ENCODE measurements at regions not wholly inside any gene's neighbourhood (a gene's known extent, or its start where the extent isn't known, plus 50 kb on each side); places are given as distances from the start of the nearest gene placed in this dataset.
"Not testable (repeated sequence)": the region's sequence is repeated elsewhere in the genome, so short reads cannot be mapped to it uniquely, and the experiment has no call there.

GRCh38 chrX:95823796-95824195 is 860.8 kb upstream of the DIAPH2 start:
- DNase-seq = no peak

GRCh38 chrX:95835223-95835622 is 849.4 kb upstream of the DIAPH2 start:
- DNase-seq = no peak

GRCh38 chrX:95836517-95836916 is 848.1 kb upstream of the DIAPH2 start:
- no peak for DNase-seq

DNA sequence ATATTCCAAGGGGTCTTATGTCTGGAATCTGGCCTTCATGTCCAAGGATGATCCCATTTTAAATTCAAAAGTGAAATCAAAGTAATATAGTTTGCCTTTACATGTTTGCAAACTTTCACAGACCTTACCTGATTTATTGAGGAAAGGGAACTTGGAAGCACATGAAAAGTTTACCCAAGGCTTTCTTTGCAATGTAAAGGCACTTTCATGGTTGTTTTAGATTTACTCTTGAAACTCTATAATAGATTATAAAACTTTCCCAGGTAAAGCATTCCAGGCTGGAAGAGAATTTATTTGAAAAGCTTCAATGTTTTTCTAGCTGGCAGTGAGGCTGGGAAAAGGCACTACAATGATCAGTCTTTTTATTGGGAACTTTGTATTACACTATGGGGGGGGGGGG is 842.8 kb upstream of the DIAPH2 start:
- DNase-seq = no peak

DNA sequence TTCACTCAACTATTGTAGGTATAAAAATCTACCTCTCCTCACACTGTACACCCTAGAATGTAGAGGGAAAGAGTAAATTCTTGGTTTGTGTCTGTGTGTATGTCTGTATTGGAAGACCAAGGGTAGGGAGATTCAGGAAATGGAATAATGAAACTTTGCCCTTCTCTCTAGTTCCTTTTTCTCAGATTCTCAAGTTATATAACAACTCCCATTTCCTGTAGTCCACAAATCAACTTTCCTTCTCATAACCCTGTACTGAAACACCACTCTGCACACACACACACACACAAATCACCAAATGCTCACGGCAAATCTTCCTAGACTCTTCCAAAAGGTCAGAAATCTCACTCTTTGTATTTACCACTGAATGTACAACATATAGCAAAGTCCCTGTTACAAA is 824.5 kb upstream of the DIAPH2 start:
- no peak for DNase-seq

DNA sequence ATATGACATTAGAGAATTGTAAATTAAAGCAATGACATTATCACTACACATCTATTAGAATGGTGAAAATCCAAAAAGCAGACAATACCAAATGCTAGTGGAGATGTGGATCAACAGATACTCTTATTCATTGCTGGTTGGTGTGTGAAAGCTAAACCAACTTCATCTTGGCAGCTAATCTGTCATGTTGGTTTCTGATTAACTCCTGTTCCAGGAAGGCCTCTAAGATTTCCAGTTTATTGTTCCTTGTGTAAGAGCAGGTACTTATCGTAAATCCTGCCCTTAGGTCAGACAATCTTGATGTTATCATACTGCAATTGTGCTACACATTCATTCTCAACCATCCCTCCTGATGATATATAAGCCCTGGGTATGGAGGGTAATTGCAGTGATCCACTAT is 809.0 kb upstream of the DIAPH2 start:
- no peak for DNase-seq

GRCh38 chrX:95878874-95879273 is 805.8 kb upstream of the DIAPH2 start:
- DNase-seq = no peak

DNA sequence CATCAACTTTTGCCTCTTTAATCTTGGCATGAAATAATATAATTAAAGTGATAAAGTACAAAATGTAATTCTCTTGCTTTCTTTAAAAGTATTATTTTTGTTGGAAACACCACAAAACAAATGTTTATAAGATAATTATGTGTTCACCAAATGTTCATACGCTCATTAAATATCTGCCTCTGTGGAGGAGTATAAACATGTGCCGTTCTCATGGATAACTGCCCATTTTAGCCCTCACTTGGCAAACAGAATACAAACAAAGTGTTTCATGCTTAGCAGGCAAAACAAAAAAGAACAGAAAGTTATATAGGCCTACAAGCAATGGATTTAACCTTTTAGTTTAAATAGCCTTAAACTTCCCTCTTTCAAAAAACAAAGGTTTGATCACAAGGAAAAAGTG is 800.5 kb upstream of the DIAPH2 start:
- DNase-seq = no peak

DNA sequence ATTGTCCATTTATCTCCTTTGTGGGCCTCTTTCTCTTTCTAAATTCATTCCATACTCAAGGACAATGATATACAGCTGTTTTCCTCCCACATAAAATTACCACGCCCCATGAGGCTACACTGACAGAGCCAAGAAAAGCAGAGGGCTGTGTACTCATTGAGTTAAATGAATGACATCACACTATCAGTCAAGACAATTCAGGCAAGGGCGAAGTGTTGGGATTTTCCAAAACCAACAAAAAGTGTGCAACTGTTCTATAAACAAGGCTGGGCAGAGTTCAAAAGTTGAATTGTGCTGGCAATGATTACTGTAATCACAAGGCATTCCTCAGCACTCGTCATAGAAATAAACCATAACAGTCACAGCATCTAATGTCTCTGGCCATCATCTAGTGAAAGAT is 799.6 kb upstream of the DIAPH2 start:
- DNase-seq = no peak

DNA sequence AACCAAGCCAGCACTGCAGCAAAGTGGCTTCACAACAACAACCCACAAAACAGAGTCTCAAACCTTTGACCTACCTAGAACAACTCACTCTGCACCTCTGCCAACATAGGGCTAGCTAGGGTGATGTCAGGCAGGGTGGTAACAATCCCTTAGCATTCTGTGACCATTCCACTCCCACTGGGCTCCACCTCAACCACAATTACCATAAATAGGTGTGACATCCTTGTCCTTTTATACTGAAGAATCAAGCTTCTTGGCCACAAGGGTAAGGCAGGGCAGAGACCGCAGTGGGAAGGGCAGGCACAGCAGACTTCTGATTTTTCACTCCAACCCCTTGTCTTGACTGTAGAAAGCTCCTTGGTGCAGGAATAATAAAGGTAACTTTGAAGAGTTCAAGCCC is 795.4 kb upstream of the DIAPH2 start:
- no peak for DNase-seq

DNA sequence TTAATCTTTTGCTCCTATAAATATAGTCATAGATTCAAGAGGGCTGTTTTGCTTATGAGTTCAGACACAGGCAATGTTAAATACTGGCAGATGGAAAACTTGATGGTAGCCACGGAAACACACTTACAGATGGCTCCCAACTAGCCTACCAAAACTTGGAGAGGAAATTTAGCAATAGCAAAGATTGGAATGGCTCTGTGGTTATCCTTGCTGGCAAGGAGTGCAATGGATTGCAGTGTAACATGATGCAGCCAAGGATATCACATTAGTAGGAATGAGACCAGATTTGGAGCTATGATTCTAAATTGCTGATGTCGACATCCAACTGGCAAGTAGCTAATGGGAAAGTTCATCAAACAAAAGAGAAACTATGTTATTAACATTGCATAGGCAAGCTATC is 791.0 kb upstream of the DIAPH2 start:
- DNase-seq = no peak

DNA sequence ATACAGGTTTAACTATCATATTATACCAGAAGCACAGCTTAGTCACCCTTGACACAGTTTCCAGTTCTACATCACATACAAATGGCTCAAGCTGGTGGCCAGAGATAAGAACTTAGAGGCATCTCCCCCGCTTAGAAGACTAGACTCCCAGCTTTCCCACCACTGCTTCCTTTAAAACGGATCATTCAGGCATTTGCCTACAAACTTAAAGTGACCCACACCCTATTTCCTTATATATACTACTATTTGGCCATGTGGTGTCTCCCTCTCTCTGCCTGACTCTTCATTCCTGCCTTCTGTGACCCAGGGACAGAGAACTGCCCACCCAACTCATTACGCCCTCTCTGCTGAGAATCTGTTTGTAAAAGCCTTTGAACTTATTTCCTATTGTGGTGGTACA is 781.2 kb upstream of the DIAPH2 start:
- DNase-seq = no peak

DNA sequence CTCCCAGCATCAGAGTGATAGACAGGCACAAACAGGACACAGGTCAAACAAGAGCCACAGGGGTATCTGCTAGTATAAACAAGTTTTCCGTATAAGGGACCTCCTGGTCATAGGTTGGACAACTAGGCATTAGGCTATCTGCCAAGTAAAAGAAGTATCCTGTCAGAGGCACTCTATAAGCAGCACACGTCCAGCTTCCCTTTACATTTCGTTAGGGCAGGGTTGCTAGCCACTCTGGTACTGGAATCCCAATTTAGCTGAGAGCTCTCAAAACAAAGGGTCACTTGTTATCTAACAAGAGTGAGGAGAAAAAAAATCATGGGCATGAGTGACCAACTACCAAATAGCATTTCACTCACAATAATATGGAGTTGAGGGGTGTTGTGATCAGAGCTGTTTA is 780.7 kb upstream of the DIAPH2 start:
- DNase-seq = no peak

GRCh38 chrX:95907081-95907480 is 777.6 kb upstream of the DIAPH2 start:
- DNase-seq = no peak

- no peak for DNase-seq
These were observed 773.6 kb upstream of the DIAPH2 start for GRCh38 chrX:95911062-95911461.

DNA sequence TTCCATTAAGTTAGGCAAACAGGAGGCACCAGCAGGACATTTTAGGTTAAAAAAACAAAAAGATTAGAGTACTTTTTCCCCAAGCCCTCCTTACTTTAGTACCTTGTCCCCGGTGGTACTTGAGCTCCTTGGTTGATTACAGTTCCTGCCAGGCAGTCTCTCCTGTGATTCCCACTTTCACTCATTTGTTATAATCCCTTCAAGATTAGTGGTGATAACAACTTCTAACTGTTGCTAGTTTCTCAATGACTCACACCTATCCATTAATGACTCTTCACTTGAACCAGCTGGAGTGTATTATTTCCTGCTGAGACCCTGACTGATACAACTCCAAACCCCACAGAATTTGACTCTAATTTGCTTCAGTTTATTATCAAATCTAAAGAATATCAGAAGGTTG is 765.0 kb upstream of the DIAPH2 start:
- no peak for DNase-seq

- DNase-seq = no peak
These were observed 739.1 kb upstream of the DIAPH2 start for GRCh38 chrX:95945528-95945927.

- DNase-seq = no peak
These were observed 735.1 kb upstream of the DIAPH2 start for GRCh38 chrX:95949588-95949987.

DNA sequence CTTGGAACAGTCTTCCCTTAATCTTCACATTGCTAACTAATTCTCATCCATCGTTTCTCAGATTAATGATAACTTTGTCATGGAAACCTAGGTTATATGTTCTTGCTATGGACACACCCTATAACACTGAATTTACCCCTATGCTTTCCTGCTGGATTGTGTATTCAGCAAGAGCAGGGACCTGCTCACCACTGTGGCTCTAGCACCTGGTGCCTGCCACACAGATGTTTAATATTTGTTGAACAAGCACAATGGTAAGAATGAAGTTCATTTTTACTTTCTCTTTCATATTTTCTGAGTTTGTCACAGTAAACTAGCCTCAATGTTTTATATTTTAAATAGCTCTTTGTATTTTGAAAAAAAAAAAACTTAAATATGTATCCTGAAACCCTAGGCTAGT is 734.0 kb upstream of the DIAPH2 start:
- DNase-seq = no peak

DNA sequence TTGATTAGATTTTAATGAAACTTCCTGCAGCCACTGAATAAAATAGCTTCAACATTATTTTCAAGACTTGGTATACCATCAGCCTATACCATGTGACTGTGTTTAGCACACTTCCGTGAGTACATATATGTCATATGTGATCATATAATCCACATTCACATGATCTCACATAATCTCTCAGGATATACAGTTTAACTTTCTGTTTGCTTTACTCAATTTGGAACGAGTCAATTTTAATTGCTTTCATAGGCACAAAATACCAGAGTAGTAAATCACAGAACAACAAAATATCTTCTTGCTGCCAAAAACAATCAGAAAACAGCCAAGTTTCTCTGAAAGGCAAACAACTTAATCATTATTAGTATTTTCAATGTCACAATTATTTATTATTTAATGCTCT is 731.1 kb upstream of the DIAPH2 start:
- no peak for DNase-seq

GRCh38 chrX:95956745-95957144 is 727.9 kb upstream of the DIAPH2 start:
- no peak for DNase-seq

- not testable (repeated sequence) for DNase-seq
These were observed 711.1 kb upstream of the DIAPH2 start for GRCh38 chrX:95973456-95974095.

GRCh38 chrX:95974096-95974470 is 710.6 kb upstream of the DIAPH2 start:
- DNase-seq = no peak

DNA sequence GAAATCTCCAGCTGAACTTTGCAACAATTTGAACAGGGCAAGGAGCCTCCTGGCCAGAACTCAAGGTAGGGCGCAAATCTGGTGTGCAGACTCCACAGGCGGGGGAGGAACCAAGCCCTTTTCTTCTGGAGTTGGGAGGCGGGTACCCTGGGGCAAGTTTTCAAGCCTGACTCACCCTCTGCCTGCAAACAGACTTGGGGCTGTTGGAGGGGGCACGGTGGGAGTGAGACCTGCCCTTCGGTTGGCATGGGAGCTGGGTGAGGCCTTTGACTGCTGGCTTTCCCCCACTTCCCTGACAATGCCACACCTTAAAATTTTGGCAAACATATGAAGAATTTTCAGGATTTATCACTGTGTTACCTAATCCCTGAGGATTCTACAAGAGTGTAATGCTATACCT is 709.8 kb upstream of the DIAPH2 start:
- DNase-seq = no peak

GRCh38 chrX:95995583-95995982 is 689.1 kb upstream of the DIAPH2 start:
- no peak for DNase-seq

DNA sequence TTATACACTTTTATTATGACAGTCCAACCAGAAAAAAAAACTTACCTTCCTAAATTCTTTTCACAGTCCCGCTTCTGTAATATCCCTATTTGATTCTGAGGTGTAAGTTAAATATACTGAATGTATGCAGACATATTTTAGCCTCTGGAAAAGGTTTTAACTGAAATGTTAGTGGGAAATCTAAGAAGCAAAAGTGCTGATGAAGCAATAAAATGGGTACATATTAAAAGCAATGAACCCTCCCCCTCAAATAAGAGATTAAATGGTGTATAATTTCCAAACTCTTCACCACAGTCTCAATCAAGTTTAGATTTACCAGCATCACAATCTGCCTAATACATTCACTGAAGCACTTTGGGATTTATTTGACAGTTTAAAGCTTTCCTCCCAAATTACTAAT is 688.3 kb upstream of the DIAPH2 start:
- DNase-seq = no peak

All from NCI-H1105 treated with DMSO at 0.1 percent for 48 hours (cell line).